ENCODE measurements at regions not wholly inside any gene's neighbourhood (a gene's known extent, or its start where the extent isn't known, plus 50 kb on each side); places are given as distances from the start of the nearest gene placed in this dataset.

- H4K5ac ChIP-seq (ENCODE audit: insufficient read length, low read depth, low read length) = no peak overlapping the region
- CTCF ChIA-PET (ENCODE audit: partially characterized antibody) = interaction anchor here (0.6 to 0.7 kb wide), 2 partner anchors 12 to 450 kb away, joined by 3 to 4 read pairs; no protein-coding TSS in a partner anchor
- no peak for FAIRE-seq
Observed at GRCh38 chr20:5486377-5487054, 124.3 kb downstream of the GPCPD1 start.

More at GRCh38 chr20:5486377-5487054, 124.3 kb downstream of the GPCPD1 start:
- no peak overlapping the region for H2BK120ac ChIP-seq (replicated peaks; ENCODE audit: low read depth, low read length)
- H3K4me1 ChIP-seq (replicated peaks in 1 of 4; ENCODE audit: control insufficient read depth in 3 of 4, insufficient read depth in 4 of 4, low read length in 3 of 4) = no peaks in the 10 kb centered on the region
- H3K36me3 ChIP-seq (ENCODE audit: control insufficient read depth in 2 of 4, insufficient read depth in 4 of 4, low read length in 3 of 4) = no peaks in the 10 kb centered on the region
- POLR2A ChIA-PET (ENCODE audit: partially characterized antibody) = no interaction called here
- no peaks in the 10 kb centered on the region for H3K23me2 ChIP-seq (ENCODE audit: low read depth, low read length)
- H2BK5ac ChIP-seq (ENCODE audit: low read depth, low read length) = no peak overlapping the region
- H3K56ac ChIP-seq (replicated peaks; ENCODE audit: insufficient read length, low read depth, low read length) = no peak overlapping the region
- H3K18ac ChIP-seq (ENCODE audit: extremely low read depth, low read length) = no peak overlapping the region
- H4K20me1 ChIP-seq (replicated peaks in 1 of 2; ENCODE audit: control insufficient read depth in 1 of 2, insufficient read depth in 2 of 2, low read length in 2 of 2) = no peaks in the 10 kb centered on the region
- no peak overlapping the region for H3K23ac ChIP-seq (ENCODE audit: insufficient read length)
- no peaks in the 10 kb centered on the region for H3K79me1 ChIP-seq (ENCODE audit: low read depth, low read length)
- H3K4me3 ChIP-seq (ENCODE audit: extremely low read depth in 1 of 4, insufficient read depth in 2 of 4, low read depth in 3 of 4, low read length in 4 of 4) = no peak overlapping the region
- no peak overlapping the region for H2AFZ ChIP-seq (ENCODE audit: low read length)
- no peak overlapping the region for H2BK12ac ChIP-seq (ENCODE audit: low read depth, low read length)
- no peak overlapping the region for H4K91ac ChIP-seq (replicated peaks; ENCODE audit: insufficient read length, low read length)
- H2AK5ac ChIP-seq (ENCODE audit: low read depth, low read length) = no peak overlapping the region
- H3K27ac ChIP-seq (ENCODE audit: low read depth, low read length) = no peak overlapping the region
- no peaks in the 10 kb centered on the region for H3K27me3 ChIP-seq (replicated peaks in 1 of 4; ENCODE audit: control insufficient read depth in 3 of 4, extremely low read depth in 1 of 4, insufficient read depth in 3 of 4, low read length in 3 of 4)
- no peaks in the 10 kb centered on the region for H3K79me2 ChIP-seq (ENCODE audit: control insufficient read depth in 1 of 2, insufficient read depth in 2 of 2, low read length in 2 of 2)
- no peak overlapping the region for H3K9ac ChIP-seq (replicated peaks in 1 of 4; ENCODE audit: extremely low read depth in 1 of 4, low read depth in 3 of 4, low read length in 3 of 4)
- no peak overlapping the region for H3K4ac ChIP-seq (replicated peaks; ENCODE audit: insufficient read length, low read depth, low read length)
- TF ChIP-seq SAP30 (IDR thresholded peaks at IDR 0.05; ENCODE audit: insufficient read depth, insufficient replicate concordance, low read length) (no peak), ATF3 (IDR thresholded peaks at IDR 0.05; ENCODE audit: insufficient read depth, low read depth, low read length) (no peak)
- no peak overlapping the region for H3K14ac ChIP-seq (ENCODE audit: insufficient read length)
- 87% methylated on average over 5 of the region's 5 CpGs; no CpG with 5 or more reads in 1 of the 2 experiments for WGBS, 2 experiments (ENCODE audit: extremely low coverage in 1 of 2, insufficient coverage in 1 of 2, insufficient read length in 1 of 2, insufficient replicate concordance in 2 of 2, low coverage in 1 of 2, low lambda C conversion rate in 2 of 2, missing lambda C conversion rate in 1 of 2)
- H3K9me3 ChIP-seq (ENCODE audit: insufficient read depth in 2 of 2, low read depth in 1 of 2, low read length in 1 of 2) = no peaks in the 10 kb centered on the region
- no peak overlapping the region for H3K4me2 ChIP-seq (ENCODE audit: insufficient read depth in 1 of 2, low read depth in 2 of 2, low read length in 2 of 2)
- no peak for DNase-seq (ENCODE audit: low read depth in 1 of 2, low spot score in 2 of 2)
- H2BK15ac ChIP-seq (ENCODE audit: low read length) = no peak overlapping the region
- no peak overlapping the region for H4K8ac ChIP-seq (ENCODE audit: extremely low read depth, insufficient read depth, low read length)
- H2BK20ac ChIP-seq (ENCODE audit: low read length) = no peak overlapping the region
